Upper lobe of right lung (tissue), 1 donor: ENCODE measurements at regions not wholly inside any gene's neighbourhood (a gene's known extent, or its start where the extent isn't known, plus 50 kb on each side); places are given as distances from the start of the nearest gene placed in this dataset.

Experiments used
- ATAC-seq: fragments of 200-7000 bp; cut with Tn5 transposase; one replicate; pipeline ENCODE4 v1.9.1; 2020; ENCODE audit warnings: mild to moderate bottlenecking, moderate library complexity
- DNase-seq: peaks from one replicate; pipeline ENCODE4 v3.0.0-alpha.2; 2020
- H3K27ac ChIP-seq: fragments of 200-600 bp; one replicate; pipeline ENCODE4 v1.8.0; 2022
- H3K27me3 ChIP-seq: fragments of 200-600 bp; one replicate; pipeline ENCODE4 v1.8.0; 2022; ENCODE audit warnings: mild to moderate bottlenecking
- H3K36me3 ChIP-seq: fragments of 200-600 bp; one replicate; pipeline ENCODE4 v1.8.0; 2022
- H3K4me1 ChIP-seq: fragments of 200-600 bp; one replicate; pipeline ENCODE4 v1.8.0; 2022
- H3K4me3 ChIP-seq: fragments of 200-600 bp; one replicate; pipeline ENCODE4 v1.8.0; 2022; ENCODE audit warnings: mild to moderate bottlenecking
- H3K9me3 ChIP-seq: fragments of 200-600 bp; one replicate; pipeline ENCODE4 v1.8.0; 2022
- intact Hi-C: fragments of 100-400 bp; cut with DNase I; formaldehyde crosslinking; loops from one replicate; pipeline ENCODE4 v1.11.0; 2022
- TF ChIP-seq, protein P1 (sequence below): fragments of 200-600 bp; IDR thresholded peaks from one replicate; pipeline ENCODE4 v1.8.0; 2022; ENCODE audit warnings: antibody characterized with exemption
- donor health status: DM: no; HTN: yes; CAD: no; lungs with severe emphysema.

DNA sequence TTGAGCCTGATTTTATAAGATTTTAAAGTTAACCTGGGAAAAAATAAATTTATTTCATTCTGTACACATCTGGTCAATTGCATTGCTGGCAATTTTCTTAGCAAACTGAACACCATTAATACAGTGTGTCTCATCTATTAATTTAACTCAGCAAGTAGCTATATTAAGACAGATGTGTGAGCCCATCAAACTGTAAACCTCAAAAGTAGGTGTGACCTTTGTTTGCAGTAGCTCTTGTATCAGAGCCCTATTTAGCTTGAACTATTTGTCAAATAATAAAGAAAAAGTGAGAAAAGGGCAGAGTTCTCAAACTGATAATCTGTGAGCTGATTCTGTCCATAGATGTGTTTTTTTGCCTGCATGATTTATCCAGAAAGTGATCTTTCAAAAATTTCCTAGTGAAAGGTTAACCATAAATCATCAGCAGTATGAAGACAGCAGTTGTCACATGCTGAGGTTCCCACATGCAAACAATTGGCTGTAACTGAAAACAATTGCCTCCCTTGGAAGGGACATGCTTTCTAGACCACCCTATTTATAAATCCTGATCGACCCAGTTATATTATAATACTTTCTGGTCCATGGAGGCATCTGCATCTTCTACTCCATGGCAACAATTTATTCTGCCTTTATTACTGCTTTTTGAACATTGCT is 646.5 kb downstream of the NSUN3 start:
- intact Hi-C loops = no loop called here
- Histone ChIP-seq H3K36me3 (no peaks in the 10 kb centered on the region), H3K4me3 (no peak overlapping the region), H3K9me3 (no peaks in the 10 kb centered on the region), H3K4me1 (no peaks in the 10 kb centered on the region), H3K27me3 (no peaks in the 10 kb centered on the region), H3K27ac (no peak overlapping the region)
- DNase-seq (no peak), ATAC-seq (no peak)
- TF ChIP-seq, protein P1, sequence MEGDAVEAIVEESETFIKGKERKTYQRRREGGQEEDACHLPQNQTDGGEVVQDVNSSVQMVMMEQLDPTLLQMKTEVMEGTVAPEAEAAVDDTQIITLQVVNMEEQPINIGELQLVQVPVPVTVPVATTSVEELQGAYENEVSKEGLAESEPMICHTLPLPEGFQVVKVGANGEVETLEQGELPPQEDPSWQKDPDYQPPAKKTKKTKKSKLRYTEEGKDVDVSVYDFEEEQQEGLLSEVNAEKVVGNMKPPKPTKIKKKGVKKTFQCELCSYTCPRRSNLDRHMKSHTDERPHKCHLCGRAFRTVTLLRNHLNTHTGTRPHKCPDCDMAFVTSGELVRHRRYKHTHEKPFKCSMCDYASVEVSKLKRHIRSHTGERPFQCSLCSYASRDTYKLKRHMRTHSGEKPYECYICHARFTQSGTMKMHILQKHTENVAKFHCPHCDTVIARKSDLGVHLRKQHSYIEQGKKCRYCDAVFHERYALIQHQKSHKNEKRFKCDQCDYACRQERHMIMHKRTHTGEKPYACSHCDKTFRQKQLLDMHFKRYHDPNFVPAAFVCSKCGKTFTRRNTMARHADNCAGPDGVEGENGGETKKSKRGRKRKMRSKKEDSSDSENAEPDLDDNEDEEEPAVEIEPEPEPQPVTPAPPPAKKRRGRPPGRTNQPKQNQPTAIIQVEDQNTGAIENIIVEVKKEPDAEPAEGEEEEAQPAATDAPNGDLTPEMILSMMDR = no peak

DNA sequence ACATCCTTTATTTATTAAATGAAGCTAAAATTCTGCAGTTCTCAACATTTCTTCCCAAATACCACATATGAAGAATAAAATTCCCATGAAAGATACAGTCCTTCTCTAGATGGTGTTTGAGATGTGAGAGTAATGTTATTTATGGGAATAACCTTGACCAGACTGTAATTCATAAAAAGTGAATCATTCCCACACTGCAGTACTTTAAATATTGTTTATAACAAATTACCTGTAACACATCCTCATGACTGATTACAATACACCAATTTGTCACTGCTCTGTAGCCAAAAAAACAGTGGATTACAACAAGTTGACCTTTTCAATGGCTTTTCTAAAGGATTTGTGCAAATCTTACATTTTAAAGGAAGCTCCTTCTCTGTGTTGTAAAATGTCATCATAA is 651.3 kb downstream of the NSUN3 start:
- ATAC-seq = no peak
- H3K4me3 ChIP-seq = no peak overlapping the region
- no peak for DNase-seq
- TF ChIP-seq, protein P1 = no peak
- intact Hi-C loops = no loop called here
- no peaks in the 10 kb centered on the region for H3K9me3 ChIP-seq
- no peaks in the 10 kb centered on the region for H3K27me3 ChIP-seq
- H3K36me3 ChIP-seq = no peaks in the 10 kb centered on the region
- H3K27ac ChIP-seq = no peak overlapping the region
- no peaks in the 10 kb centered on the region for H3K4me1 ChIP-seq

DNA sequence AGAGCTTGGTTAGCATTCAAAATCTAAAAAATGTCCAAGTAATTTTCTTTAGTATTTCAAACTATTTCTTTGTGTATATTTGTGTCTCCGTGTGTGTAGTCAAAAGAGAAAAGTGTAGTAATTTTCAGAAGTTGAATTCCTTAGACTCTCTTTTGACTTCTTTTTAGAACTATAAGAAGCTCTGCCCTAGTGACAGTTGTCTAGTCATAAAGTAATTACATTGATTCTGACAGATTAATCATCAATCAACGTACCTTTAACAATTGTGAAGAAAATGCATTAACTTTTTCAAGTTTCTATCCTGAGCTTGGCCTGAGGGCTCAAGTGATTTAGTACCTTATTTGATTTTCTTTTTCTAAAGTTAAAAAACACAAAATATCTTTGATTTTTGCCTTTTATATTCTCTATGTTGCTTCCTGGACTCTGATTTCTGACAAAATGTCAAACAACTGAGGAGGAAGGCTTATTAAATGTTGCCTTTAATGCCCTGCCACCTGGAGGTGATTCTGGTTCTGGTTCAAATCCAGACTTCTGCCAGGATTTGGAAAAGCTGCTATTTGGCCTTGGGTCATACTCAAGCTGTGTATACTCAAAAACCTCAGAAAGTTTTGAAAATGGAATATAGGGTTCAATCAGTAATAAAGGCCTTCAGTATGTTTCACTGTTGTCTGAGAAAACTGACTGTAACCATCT is 653.6 kb downstream of the NSUN3 start:
- Histone ChIP-seq H3K4me3 (no peak overlapping the region), H3K36me3 (no peaks in the 10 kb centered on the region), H3K9me3 (no peaks in the 10 kb centered on the region), H3K27me3 (no peaks in the 10 kb centered on the region), H3K4me1 (no peaks in the 10 kb centered on the region), H3K27ac (no peak overlapping the region)
- TF ChIP-seq, protein P1 = peak; percentile 23
- ATAC-seq (peak; percentile 27), DNase-seq (no peak)
- intact Hi-C loops = no loop called here

DNA sequence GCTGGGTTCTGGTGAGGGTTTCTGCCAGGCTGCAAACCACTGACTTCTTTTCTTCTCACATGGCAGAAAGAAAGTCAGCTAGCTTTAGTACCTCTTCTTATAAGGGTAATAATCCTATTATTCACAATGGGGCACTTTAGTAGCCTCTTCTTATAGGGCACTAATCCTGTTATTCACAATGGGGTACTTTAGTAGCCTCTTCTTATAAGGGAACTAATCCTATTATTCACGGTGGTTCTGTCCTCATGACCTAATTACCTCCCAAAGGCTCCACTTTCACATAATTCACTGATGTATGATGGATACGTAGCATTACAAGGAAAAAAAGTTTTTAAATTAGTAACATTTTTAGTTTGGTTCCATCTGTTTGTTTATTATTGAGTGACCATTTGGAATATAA is 671.3 kb downstream of the NSUN3 start:
- Histone ChIP-seq H3K27ac (no peak overlapping the region), H3K27me3 (no peaks in the 10 kb centered on the region), H3K4me1 (no peaks in the 10 kb centered on the region), H3K4me3 (no peak overlapping the region), H3K36me3 (no peaks in the 10 kb centered on the region), H3K9me3 (no peaks in the 10 kb centered on the region)
- DNase-seq (no peak), ATAC-seq (no peak)
- intact Hi-C loops = no loop called here
- TF ChIP-seq, protein P1 = no peak

DNA sequence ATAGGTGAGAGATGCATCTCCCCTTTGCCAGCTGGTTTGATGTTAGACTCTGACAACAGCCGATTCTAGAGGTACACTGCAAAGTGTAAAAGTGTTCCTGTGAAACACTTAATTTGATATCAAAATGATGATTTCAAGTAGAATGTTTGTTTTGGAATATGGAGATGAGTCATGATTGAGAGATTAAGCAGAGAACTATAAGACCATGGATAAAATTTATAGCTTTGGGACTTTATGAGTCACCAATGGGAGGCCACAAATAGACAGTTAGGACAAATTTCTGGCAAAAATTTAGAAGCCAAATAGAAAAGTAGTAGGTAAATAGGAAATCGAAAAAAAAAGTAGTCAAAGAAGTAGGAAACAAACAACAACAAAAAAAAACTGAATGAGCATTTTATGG is 672.5 kb downstream of the NSUN3 start:
- no peaks in the 10 kb centered on the region for H3K4me1 ChIP-seq
- ATAC-seq (no peak), DNase-seq (no peak)
- no peaks in the 10 kb centered on the region for H3K36me3 ChIP-seq
- H3K27me3 ChIP-seq = no peaks in the 10 kb centered on the region
- no peak overlapping the region for H3K27ac ChIP-seq
- TF ChIP-seq, protein P1 = no peak
- no peaks in the 10 kb centered on the region for H3K9me3 ChIP-seq
- intact Hi-C loops = no loop called here
- no peak overlapping the region for H3K4me3 ChIP-seq
